Fibroblast of lung (primary cell): ENCODE measurements at regions not wholly inside any gene's neighbourhood (a gene's known extent, or its start where the extent isn't known, plus 50 kb on each side); places are given as distances from the start of the nearest gene placed in this dataset.

Experiments
- DNase-seq, 2 donors: peaks; one replicate each; pipeline versions ENCODE4 v3.0.0 to v3.0.0-alpha.2; 2010; ENCODE audit warnings: low read depth in 2 of 2
- H2AFZ ChIP-seq: 2 replicates; pipeline ENCODE4 v1.5.1; 2012; ENCODE audit warnings: low read length, control low read depth, inconsistent platforms
- H3K27ac ChIP-seq: 2 replicates; pipeline ENCODE4 v1.5.1; 2011; ENCODE audit warnings: low read length, control low read depth; ENCODE audit not compliant: insufficient read depth
- H3K27me3 ChIP-seq: 2 replicates; pipeline ENCODE4 v1.5.1; 2011; ENCODE audit warnings: mild to moderate bottlenecking, low read length; ENCODE audit not compliant: control insufficient read depth, insufficient read depth
- H3K36me3 ChIP-seq: 2 replicates; pipeline ENCODE4 v1.5.1; 2011; ENCODE audit warnings: low read length; ENCODE audit not compliant: control insufficient read depth, insufficient read depth
- H3K4me1 ChIP-seq: 2 replicates; pipeline ENCODE4 v1.5.1; 2011; ENCODE audit warnings: low read length; ENCODE audit not compliant: control insufficient read depth, insufficient read depth; ENCODE audit errors: extremely low read depth
- H3K4me2 ChIP-seq: 2 replicates; pipeline ENCODE4 v1.5.1; 2011; ENCODE audit warnings: low read length, control low read depth; ENCODE audit not compliant: insufficient read depth; ENCODE audit errors: extremely low read depth
- H3K4me3 ChIP-seq, 4 experiments: fragments of 200-600 bp in 1 of 4; sonication (generic) in 1 of 4; replicated peaks in 1 of 4; 2 replicates each; pipeline ENCODE4 v1.5.1; 2011 to 2016; ENCODE audit warnings: low read length in 4 of 4, low read depth in 3 of 4, mild to moderate bottlenecking in 3 of 4, control low read depth in 2 of 4, inconsistent platforms in 1 of 4, mixed read lengths in 1 of 4; ENCODE audit not compliant: insufficient read depth in 1 of 4; ENCODE audit errors: control extremely low read depth in 1 of 4
- H3K79me2 ChIP-seq: 2 replicates; pipeline ENCODE4 v1.5.1; 2012; ENCODE audit warnings: mild to moderate bottlenecking, low read length, inconsistent platforms; ENCODE audit not compliant: control insufficient read depth, insufficient read depth
- H3K9ac ChIP-seq: 2 replicates; pipeline ENCODE4 v1.5.1; 2011; ENCODE audit warnings: mild to moderate bottlenecking, low read length, control low read depth; ENCODE audit not compliant: insufficient read depth
- H3K9me3 ChIP-seq: 2 replicates; pipeline ENCODE4 v1.5.1; 2012; ENCODE audit warnings: low read depth, low read length; ENCODE audit not compliant: control insufficient read depth, insufficient read depth
- H4K20me1 ChIP-seq: 2 replicates; pipeline ENCODE4 v1.5.1; 2011; ENCODE audit warnings: low read length; ENCODE audit not compliant: control insufficient read depth, insufficient read depth; ENCODE audit errors: extremely low read depth
- CTCF ChIP-seq, 2 donors: IDR thresholded peaks in 1 of 2; conservative IDR thresholded peaks in 1 of 2; 1 replicate in 1 of 2; 2 replicates in 1 of 2; pipeline ENCODE4 v1.5.1; 2011 to 2012; ENCODE audit warnings: low read length in 2 of 2, control low read depth in 1 of 2, inconsistent platforms in 1 of 2, low read depth in 1 of 2, mild to moderate bottlenecking in 1 of 2
- EZH2 ChIP-seq: IDR thresholded peaks from 2 replicates; pipeline ENCODE4 v1.5.1; 2012; ENCODE audit warnings: low read length, control low read depth, mild to moderate bottlenecking; ENCODE audit errors: missing control alignments

GRCh38 chr11:37353192-37353591 lies 755.2 kb upstream of the RAG2 start:
- H4K20me1 ChIP-seq, result no peaks in the 10 kb centered on the region

GRCh38 chr11:37352485-37352884 lies 754.4 kb upstream of the RAG2 start:
- Histone ChIP-seq H3K4me3 (no peak overlapping the region), H3K9me3 (no peaks in the 10 kb centered on the region), H4K20me1 (no peaks in the 10 kb centered on the region), H3K4me1 (no peaks in the 10 kb centered on the region), H3K36me3 (no peaks in the 10 kb centered on the region), H2AFZ (no peak overlapping the region), H3K27me3 (no peaks in the 10 kb centered on the region), H3K79me2 (no peaks in the 10 kb centered on the region), H3K4me2 (no peak overlapping the region), H3K27ac (no peak overlapping the region), H3K9ac (no peak overlapping the region)
- DNase-seq, result no peak
- no peak for TF ChIP-seq EZH2
- no peak for TF ChIP-seq CTCF (conservative IDR thresholded peaks at IDR 0.05 in 1 of 2, IDR thresholded peaks at IDR 0.05 in 1 of 2; ENCODE audit: low read depth in 1 of 2, low read length in 2 of 2)

More at GRCh38 chr11:37353192-37353591, 755.2 kb upstream of the RAG2 start:
- Histone ChIP-seq H3K27me3 (no peaks in the 10 kb centered on the region), H3K9me3 (no peaks in the 10 kb centered on the region), H3K79me2 (no peaks in the 10 kb centered on the region), H3K27ac (no peak overlapping the region), H2AFZ (no peak overlapping the region), H3K4me1 (no peaks in the 10 kb centered on the region), H3K9ac (no peak overlapping the region), H3K36me3 (no peaks in the 10 kb centered on the region), H3K4me2 (no peak overlapping the region), H3K4me3 (no peak overlapping the region)
- no peak for TF ChIP-seq EZH2
- TF ChIP-seq CTCF (conservative IDR thresholded peaks at IDR 0.05 in 1 of 2, IDR thresholded peaks at IDR 0.05 in 1 of 2; ENCODE audit: low read depth in 1 of 2, low read length in 2 of 2), result no peak
- no peak for DNase-seq

GRCh38 chr11:37343290-37343689 lies 745.3 kb upstream of the RAG2 start:
- Histone ChIP-seq H3K4me2 (no peak overlapping the region), H3K27ac (no peak overlapping the region), H4K20me1 (no peaks in the 10 kb centered on the region), H3K36me3 (no peaks in the 10 kb centered on the region), H2AFZ (no peak overlapping the region), H3K9me3 (no peaks in the 10 kb centered on the region), H3K9ac (no peak overlapping the region), H3K4me3 (no peak overlapping the region), H3K27me3 (no peaks in the 10 kb centered on the region), H3K4me1 (no peaks in the 10 kb centered on the region), H3K79me2 (no peaks in the 10 kb centered on the region)
- no peak for TF ChIP-seq EZH2
- no peak for TF ChIP-seq CTCF (conservative IDR thresholded peaks at IDR 0.05 in 1 of 2, IDR thresholded peaks at IDR 0.05 in 1 of 2; ENCODE audit: low read depth in 1 of 2, low read length in 2 of 2)
- DNase-seq, result no peak
